ENCODE measurements at regions not wholly inside any gene's neighbourhood (a gene's known extent, or its start where the extent isn't known, plus 50 kb on each side); places are given as distances from the start of the nearest gene placed in this dataset.

GRCh38 chr1:9472386-9473031 lies 66.8 kb upstream of the SLC25A33 start:
- no peak for TF ChIP-seq CTCF (IDR thresholded peaks at IDR 0.05)
- TF ChIP-seq POLR2A (IDR thresholded peaks at IDR 0.05), result no peak
